Fibroblast of skin of left quadriceps (primary cell): ENCODE measurements at regions not wholly inside any gene's neighbourhood (a gene's known extent, or its start where the extent isn't known, plus 50 kb on each side); places are given as distances from the start of the nearest gene placed in this dataset.
"Not testable (repeated sequence)": the region's sequence is repeated elsewhere in the genome, so short reads cannot be mapped to it uniquely, and the experiment has no call there.

Experiments used
- DNase-seq, 2 experiments: peaks; one replicate each; pipeline ENCODE4 v3.0.0-alpha.2; 2013; ENCODE audit warnings: low read depth in 2 of 2

GRCh38 chr5:40277161-40277906, 402.4 kb upstream of the PTGER4 start:
- no peak for DNase-seq

DNA sequence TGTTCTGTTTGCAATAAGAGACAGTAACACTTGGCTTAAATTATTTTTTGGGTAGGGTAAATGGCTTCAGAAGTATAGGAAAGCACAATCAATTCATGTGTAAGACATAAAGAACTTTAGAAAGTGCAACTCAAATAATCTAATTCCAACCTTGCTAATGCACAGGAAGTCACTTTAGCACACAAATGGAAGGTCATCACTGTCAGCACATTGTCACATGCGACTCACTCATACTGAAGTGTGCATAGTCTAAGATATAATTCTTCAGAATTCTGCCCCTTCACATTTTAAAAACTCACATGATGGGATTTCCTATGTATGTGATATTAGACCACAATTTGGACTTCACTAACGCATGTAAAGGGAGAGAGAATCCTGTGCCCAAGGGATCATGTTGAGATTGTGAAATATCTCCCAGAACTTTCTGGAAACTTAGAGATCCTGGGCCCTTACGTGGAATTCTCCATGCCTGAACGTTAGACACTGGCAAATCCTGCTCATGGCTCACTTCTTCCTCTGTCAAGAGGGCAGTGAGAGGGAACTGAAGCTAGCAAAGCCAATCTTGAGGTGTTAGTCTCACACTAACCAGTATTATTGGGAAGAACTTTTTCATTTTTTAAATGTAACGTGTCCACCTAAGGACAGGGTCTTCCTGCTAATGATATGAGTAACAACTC, 403.2 kb upstream of the PTGER4 start:
- DNase-seq = no peak

DNA sequence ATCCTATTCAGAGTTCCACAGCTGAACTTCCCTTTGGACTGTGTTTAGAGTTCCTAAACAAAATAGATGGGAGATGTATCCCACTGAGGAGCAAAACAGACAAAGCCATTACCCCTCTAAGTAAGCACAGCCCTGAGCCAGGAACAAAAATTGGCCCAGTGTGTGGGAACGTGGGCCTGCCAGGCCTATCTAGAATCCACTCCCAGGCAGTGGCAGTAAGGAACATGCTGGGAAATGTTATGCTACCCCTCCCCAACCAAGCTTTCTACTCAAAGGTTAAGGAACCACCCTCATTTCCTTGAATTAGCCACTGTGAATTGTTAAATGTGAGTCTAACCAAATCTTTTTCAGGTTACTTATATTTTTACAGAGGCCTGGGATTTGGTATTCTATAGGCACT, 405.1 kb upstream of the PTGER4 start:
- no peak for DNase-seq

DNA sequence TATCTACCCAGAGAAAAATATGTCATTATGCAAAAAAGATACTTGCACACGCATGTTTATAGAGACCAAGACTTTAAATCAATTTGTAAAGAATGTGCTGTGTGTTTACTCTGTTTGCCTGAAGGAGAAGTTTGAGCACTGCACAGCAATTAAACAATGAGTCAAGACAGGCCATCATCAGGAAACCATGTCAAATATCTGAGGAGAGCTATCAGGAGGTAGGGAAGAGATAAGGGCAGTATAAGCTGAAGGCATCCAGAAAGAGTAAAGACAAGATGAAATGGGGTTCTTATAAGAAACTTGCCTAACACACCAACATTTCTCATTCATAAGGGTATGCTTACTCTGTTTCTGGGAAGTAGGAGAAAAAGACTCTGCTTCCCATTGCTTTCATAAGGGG, 405.8 kb upstream of the PTGER4 start:
- no peak for DNase-seq

DNA sequence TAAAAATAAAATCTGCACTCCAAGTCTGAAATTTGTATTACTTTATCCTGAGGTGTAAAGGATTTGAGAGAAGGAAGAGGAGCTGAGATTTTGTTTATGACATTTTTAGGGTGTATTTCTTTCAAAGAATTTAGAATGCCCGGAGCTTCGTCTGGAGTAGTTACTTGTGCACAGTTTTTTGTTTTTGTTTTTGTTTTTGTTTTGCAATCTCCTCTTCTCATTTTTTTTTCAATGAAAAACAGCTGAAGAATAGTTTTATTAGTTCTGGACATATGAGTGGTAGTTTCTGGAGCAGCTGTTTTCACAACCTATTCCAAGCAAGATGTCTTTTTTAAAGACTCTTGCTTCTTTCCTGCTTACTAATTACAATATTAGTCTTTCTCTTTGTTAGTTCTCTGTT, 408.2 kb upstream of the PTGER4 start:
- DNase-seq = no peak

GRCh38 chr5:40270274-40270845, 409.4 kb upstream of the PTGER4 start:
- DNase-seq = no peak

DNA sequence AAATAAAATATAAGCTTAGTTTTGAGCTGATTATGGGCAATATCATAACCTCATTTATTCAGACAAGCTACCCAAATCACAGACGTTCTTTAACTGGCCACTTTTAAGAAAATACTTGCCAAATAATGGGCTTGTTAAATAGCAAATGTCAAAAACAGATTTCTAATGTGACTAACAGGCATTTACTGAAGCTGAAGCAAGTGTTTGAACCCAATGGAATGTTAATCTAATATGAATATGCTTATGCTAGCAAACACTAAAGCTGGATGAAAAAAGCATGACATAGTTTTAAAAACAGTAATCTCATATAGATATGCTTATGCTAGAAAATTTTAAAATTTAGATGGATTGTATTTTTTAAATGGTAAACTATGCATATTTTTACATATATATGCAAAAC, 411.6 kb upstream of the PTGER4 start:
- no peak for DNase-seq

DNA sequence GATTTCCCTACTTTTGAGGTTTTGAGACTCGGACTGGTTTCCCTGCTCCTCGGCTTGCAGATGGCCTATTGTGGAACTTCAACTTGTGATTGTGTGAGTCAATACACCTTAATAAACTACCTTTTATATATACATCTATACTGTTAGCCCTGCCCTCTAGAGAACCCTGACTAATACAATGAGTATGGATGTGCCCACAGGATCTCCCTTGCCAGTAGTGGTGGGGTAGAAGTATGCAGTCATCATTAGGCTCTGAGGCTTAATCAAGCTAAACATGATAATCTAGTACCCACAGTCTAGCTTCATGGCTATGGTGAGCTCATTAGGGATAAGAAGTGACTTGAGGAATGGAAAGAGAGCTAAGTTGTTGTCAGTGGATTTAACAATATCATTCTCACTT, 412.8 kb upstream of the PTGER4 start:
- DNase-seq = no peak

DNA sequence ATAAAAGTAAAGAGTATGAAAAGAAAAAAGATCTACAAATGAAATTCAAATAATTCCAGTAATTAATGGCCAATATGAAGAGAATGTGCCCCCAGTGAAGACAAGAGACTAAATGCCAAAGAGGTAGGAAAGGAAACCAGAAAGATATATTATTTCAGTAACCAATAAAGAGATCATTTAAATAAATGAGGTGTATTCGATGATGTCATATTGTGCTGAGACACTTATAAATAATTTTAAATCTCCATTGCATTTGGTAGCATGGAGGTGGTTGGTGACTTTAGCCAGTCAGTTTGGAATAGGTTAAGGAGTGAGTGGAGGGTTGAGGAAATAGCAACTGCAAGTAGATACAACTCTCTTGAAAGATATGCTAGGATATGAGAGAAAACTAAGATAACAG, 417.7 kb upstream of the PTGER4 start:
- DNase-seq = no peak

DNA sequence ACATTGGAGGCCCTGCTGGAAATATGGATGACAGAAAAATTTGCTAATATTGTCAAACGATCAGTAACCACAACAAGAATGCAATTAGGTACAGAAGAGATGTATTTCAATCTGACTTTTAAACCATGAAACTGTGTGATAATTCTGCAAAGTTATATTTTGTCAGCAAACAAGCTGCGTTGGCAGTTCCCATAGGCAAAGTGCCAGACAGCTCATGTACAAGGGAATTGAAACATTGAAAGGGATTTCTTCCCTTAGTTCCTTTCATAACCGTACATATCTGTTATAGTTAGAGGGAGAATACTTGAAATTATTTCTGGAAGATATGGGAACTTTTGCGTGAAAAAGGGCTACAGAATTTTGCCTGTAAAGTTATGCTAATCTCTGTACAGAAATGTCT, 419.4 kb upstream of the PTGER4 start:
- DNase-seq = no peak

DNA sequence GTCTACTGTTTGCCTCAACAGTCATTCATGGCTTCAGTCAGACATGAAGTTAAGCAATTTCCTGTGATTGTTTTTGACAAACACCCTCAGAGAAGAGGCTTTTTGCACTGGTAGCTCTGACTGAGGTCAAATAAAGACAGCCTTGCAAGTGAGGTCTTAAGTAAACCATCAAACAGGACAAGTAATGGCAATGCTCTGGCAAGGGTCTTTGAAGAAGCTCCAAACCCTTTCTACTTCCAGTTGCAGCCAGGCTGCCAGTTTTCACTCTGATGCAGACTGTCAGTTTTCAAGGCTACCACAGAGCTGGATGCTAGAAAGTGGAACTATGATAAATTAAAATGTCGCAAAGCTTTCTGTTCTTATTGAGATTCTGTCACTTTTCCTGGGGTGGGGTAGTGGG, 421.5 kb upstream of the PTGER4 start:
- DNase-seq = no peak

DNA sequence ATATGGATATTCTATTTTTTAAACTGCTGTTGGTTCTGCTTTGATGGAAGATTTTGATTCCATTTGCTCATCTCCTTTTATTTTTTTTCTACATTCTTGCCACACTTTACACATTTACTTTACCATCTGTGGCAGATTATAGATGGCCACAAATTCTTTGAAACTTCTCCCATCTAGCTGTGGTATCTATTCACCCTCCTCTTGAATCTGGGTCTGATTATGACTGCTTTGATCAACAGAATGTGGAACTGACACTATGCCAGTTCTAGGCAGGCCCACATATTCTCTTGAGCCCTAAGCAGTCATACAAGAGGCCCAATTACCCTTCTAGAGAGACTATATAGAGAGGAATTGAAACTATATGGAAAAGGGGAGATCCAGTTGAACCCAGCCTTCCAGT, 439.0 kb upstream of the PTGER4 start:
- DNase-seq = no peak

DNA sequence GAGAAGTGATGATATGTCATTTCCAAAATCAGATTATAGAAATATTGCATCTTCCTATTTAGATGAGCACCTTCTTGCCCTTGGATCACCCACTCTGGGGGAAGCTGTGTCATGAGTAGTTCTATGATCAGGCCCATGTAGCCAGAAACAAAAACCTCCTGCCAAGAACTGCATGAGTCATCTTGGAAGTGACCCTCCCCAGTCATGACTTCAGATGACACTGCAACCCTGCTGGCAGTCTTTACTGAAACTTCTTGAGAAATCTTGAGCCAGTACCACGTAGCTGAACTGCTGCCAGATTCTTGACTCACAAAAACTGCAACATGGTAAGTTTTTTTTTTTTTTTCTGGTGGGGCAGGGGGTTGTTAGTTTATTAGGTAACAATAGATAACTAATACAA, 439.6 kb upstream of the PTGER4 start:
- no peak for DNase-seq

- no peak for DNase-seq
Measured at GRCh38 chr5:40238066-40238745, 441.5 kb upstream of the PTGER4 start.

- DNase-seq = no peak
Measured at GRCh38 chr5:40235471-40236400, 444.0 kb upstream of the PTGER4 start.

- no peak for DNase-seq
Measured at GRCh38 chr5:40233268-40233667, 446.4 kb upstream of the PTGER4 start.

DNA sequence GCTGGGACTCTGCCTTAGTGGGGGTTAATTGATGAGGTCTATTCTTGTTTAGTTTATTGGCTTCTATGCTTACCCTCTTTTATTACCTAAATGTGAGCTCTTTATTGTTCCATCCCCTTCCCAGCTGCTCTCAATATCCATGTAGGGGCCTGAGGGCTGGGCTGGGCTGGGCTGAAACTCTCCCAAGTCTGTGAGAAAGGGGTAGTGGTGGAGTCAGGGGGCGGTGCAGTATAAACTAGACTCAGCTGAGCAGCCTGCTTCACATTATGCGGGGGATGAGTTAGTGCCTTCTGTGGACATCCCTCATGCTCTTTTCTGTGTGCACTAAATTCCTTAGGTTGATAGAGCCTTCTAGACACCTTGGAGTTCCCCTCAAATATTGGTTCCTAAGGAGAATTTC, 451.8 kb upstream of the PTGER4 start:
- no peak for DNase-seq

GRCh38 chr5:40227366-40227765, 452.3 kb upstream of the PTGER4 start:
- no peak for DNase-seq

DNA sequence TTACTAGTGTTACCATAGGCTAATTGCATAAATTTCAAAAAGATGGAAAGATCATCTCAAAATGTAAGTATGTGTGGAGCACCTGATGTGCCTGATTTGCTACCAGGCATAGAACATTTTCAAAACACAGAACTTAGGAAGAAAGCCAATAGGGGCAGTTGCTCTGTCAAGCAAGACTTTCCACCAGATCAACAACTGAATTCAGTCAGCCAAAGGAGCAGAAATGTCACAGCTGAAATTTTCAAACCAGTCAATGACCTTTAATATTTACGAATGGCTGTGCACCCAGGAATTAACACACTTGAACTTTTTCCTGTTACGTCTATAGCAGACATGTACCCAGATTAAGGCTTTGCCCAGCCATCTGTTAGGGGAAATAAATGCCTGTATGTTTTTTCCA, 452.8 kb upstream of the PTGER4 start:
- no peak for DNase-seq

- not testable (repeated sequence) for DNase-seq
Measured at GRCh38 chr5:40225147-40225546, 454.6 kb upstream of the PTGER4 start.

DNA sequence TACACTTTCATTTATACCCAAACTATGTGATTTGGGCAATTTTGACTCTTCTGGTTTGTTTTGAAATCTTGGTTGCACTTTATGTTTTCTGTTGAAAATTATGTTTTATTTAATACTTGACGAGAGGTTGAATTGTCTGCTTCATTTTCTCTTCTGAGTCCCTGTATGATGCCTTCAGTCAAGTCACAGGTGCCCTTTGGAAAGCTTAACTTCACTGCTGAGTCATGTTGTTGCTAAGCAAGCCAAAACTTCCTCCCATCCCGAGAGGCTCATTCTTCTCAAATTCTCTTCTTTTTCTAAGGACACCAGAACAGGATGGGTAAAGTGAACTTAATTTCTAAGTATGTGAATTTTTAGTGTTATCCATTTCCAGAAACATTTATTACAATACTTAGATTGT, 455.3 kb upstream of the PTGER4 start:
- DNase-seq = no peak
